ENCODE measurements at regions not wholly inside any gene's neighbourhood (a gene's known extent, or its start where the extent isn't known, plus 50 kb on each side); places are given as distances from the start of the nearest gene placed in this dataset.

DNA sequence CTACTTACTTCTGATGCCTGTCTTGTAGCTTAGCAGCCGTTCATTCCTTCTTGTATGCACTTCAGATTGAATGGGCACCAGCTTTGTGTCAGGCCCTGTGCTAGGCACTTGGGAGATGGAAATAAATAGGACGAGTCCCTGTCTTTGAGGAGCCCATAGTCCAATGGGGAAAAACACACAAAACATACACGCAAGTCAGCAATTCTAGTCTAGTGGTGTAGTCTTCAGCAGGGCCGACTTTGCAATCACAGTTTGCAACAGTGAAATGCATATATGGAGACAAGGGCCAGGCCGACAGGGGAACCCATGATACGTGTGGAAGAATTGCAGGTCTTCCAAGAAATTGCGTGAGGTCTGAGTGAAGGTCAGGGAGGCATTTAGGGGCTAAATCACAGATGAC lies 262.6 kb downstream of the MAF start:
- Histone ChIP-seq H3K36me3 (ENCODE audit: control insufficient read depth in 1 of 2, insufficient read depth in 2 of 2, low read length in 2 of 2) (no peaks in the 10 kb centered on the region), H3K9me3 (ENCODE audit: control insufficient read depth in 1 of 2, insufficient read depth in 1 of 2, low read depth in 1 of 2, low read length in 2 of 2) (peaks cover 14 to 42% of the 10 kb centered on the region in 2 experiments; a peak in 2 of 4 replicates), H3K27me3 (ENCODE audit: insufficient read depth, low read length) (no peaks in the 10 kb centered on the region), H2AFZ (ENCODE audit: low read depth, low read length, poor library complexity, severe bottlenecking) (no peak overlapping the region), H3K4me2 (ENCODE audit: low read length) (no peak overlapping the region), H3K4me3 (replicated peaks in 1 of 2; ENCODE audit: low read depth in 1 of 2, low read length in 2 of 2) (no peak overlapping the region), H3K9me2 (ENCODE audit: insufficient read depth) (no peaks in the 10 kb centered on the region), H3K9ac (ENCODE audit: low read length) (no peak overlapping the region), H3K27ac (ENCODE audit: low read depth, low read length) (no peak overlapping the region), H4K20me1 (ENCODE audit: insufficient read depth) (no peaks in the 10 kb centered on the region), H3K79me2 (ENCODE audit: insufficient read depth, low read length) (no peaks in the 10 kb centered on the region), H3K4me1 (ENCODE audit: control insufficient read depth in 1 of 2, insufficient read depth in 2 of 2, low read length in 2 of 2) (no peaks in the 10 kb centered on the region)
- ATAC-seq (no peak), DNase-seq (ENCODE audit: low read depth, low spot score) (no peak)
- ChIA-PET CTCF (no interaction called here), POLR2A (no interaction called here), RAD21 (ENCODE audit: low non-redundant PET in 1 of 2, low total read pairs in 2 of 2, uncharacterized antibody in 2 of 2, unreplicated experiment in 2 of 2) (no interaction called here)
- TF ChIP-seq FOSL1 (IDR thresholded peaks at IDR 0.05; ENCODE audit: low read depth) (no peak), TCF7L2 (IDR thresholded peaks at IDR 0.05; ENCODE audit: borderline replicate concordance, extremely low read depth, insufficient read depth, insufficient read length) (no peak), ELF1 (IDR thresholded peaks at IDR 0.05; ENCODE audit: borderline replicate concordance, low read depth) (no peak)
- TF ChIP-seq, protein P1, sequence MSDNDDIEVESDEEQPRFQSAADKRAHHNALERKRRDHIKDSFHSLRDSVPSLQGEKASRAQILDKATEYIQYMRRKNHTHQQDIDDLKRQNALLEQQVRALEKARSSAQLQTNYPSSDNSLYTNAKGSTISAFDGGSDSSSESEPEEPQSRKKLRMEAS (IDR thresholded peaks at IDR 0.05) = no peak
- intact Hi-C loops (cut with micrococcal nuclease) = no loop called here
- no TSS peak for BruUV-seq (replicated peaks)

DNA sequence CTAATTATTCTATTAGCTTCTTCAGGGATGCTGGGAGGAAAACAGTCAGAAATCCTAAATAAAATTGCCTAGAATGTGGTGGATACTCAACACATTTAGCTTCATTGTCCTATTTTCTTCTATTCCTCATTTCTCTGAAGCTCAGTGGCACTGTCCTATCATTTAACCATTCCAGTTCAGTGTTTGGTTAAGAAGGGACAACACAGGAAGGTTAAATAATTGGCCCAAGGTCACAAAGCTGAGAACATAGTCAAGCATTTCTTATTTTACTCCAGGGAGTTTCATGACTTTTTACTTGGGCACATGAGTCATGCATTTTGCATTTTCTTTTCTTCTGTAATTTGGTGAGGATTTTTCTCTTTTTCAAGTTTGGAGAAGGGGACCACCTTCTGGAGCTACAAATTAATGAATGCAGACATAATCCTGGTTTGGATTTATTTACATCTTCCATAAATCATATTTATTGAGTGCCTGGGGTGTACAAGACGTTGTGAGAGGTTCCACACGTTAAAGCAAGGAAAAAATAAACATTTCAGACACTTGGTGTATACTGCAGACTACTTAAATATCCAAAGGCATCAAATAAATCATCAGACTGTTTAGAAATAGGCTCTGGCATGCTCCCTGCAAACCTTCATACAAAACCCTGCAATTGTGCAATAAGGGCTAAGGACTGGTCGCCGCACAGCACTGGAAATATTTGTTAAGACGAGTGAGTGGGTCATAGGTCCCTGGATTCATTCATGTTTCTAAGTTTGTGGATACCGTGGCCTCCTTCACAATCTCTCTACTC lies 263.9 kb downstream of the MAF start:
- Histone ChIP-seq H3K9ac (ENCODE audit: low read length) (no peak overlapping the region), H3K4me3 (replicated peaks in 1 of 2; ENCODE audit: low read depth in 1 of 2, low read length in 2 of 2) (no peak overlapping the region), H4K20me1 (ENCODE audit: insufficient read depth) (no peaks in the 10 kb centered on the region), H3K27ac (ENCODE audit: low read depth, low read length) (no peak overlapping the region), H3K4me2 (ENCODE audit: low read length) (no peak overlapping the region), H3K79me2 (ENCODE audit: insufficient read depth, low read length) (no peaks in the 10 kb centered on the region), H3K9me3 (ENCODE audit: control insufficient read depth in 1 of 2, insufficient read depth in 1 of 2, low read depth in 1 of 2, low read length in 2 of 2) (peaks cover 22 to 50% of the 10 kb centered on the region in 2 experiments; a peak in 2 of 4 replicates), H3K9me2 (ENCODE audit: insufficient read depth) (no peaks in the 10 kb centered on the region), H3K4me1 (ENCODE audit: control insufficient read depth in 1 of 2, insufficient read depth in 2 of 2, low read length in 2 of 2) (no peaks in the 10 kb centered on the region), H3K27me3 (ENCODE audit: insufficient read depth, low read length) (no peaks in the 10 kb centered on the region), H2AFZ (ENCODE audit: low read depth, low read length, poor library complexity, severe bottlenecking) (no peak overlapping the region), H3K36me3 (ENCODE audit: control insufficient read depth in 1 of 2, insufficient read depth in 2 of 2, low read length in 2 of 2) (no peaks in the 10 kb centered on the region)
- ChIA-PET CTCF (no interaction called here), POLR2A (no interaction called here), RAD21 (ENCODE audit: low non-redundant PET in 1 of 2, low total read pairs in 2 of 2, uncharacterized antibody in 2 of 2, unreplicated experiment in 2 of 2) (no interaction called here)
- TF ChIP-seq POLR2AphosphoS5 (IDR thresholded peaks at IDR 0.05; ENCODE audit: low read depth, low read length) = no peak
- no peak for TF ChIP-seq CBX3 (IDR thresholded peaks at IDR 0.05; ENCODE audit: low read depth)
- no peak for TF ChIP-seq ZNF274 (IDR thresholded peaks at IDR 0.05; ENCODE audit: low read depth, low read length)
- TF ChIP-seq, protein P2, sequence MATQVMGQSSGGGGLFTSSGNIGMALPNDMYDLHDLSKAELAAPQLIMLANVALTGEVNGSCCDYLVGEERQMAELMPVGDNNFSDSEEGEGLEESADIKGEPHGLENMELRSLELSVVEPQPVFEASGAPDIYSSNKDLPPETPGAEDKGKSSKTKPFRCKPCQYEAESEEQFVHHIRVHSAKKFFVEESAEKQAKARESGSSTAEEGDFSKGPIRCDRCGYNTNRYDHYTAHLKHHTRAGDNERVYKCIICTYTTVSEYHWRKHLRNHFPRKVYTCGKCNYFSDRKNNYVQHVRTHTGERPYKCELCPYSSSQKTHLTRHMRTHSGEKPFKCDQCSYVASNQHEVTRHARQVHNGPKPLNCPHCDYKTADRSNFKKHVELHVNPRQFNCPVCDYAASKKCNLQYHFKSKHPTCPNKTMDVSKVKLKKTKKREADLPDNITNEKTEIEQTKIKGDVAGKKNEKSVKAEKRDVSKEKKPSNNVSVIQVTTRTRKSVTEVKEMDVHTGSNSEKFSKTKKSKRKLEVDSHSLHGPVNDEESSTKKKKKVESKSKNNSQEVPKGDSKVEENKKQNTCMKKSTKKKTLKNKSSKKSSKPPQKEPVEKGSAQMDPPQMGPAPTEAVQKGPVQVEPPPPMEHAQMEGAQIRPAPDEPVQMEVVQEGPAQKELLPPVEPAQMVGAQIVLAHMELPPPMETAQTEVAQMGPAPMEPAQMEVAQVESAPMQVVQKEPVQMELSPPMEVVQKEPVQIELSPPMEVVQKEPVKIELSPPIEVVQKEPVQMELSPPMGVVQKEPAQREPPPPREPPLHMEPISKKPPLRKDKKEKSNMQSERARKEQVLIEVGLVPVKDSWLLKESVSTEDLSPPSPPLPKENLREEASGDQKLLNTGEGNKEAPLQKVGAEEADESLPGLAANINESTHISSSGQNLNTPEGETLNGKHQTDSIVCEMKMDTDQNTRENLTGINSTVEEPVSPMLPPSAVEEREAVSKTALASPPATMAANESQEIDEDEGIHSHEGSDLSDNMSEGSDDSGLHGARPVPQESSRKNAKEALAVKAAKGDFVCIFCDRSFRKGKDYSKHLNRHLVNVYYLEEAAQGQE (IDR thresholded peaks at IDR 0.05; ENCODE audit: low read depth) = no peak
- TF ChIP-seq, protein P3, sequence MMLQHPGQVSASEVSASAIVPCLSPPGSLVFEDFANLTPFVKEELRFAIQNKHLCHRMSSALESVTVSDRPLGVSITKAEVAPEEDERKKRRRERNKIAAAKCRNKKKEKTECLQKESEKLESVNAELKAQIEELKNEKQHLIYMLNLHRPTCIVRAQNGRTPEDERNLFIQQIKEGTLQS (IDR thresholded peaks at IDR 0.05) = no peak
- TF ChIP-seq SRF (IDR thresholded peaks at IDR 0.05; ENCODE audit: low read depth) = no peak
- no peak for TF ChIP-seq CEBPB (IDR thresholded peaks at IDR 0.05; ENCODE audit: low read depth)
- TF ChIP-seq YY1 (IDR thresholded peaks at IDR 0.05; ENCODE audit: extremely low read depth, insufficient replicate concordance, low read depth, low read length) = no peak
- TF ChIP-seq ZFX (IDR thresholded peaks at IDR 0.05) = no peak
- TF ChIP-seq SP1 (IDR thresholded peaks at IDR 0.05; ENCODE audit: low read depth) = no peak
- TF ChIP-seq EZH2phosphoT487 (IDR thresholded peaks at IDR 0.05; ENCODE audit: borderline replicate concordance) = no peak
- no peak for TF ChIP-seq EZH2 (IDR thresholded peaks at IDR 0.05)
- TF ChIP-seq POLR2A (IDR thresholded peaks at IDR 0.05; ENCODE audit: borderline replicate concordance, extremely low read depth, insufficient read depth, insufficient read length) = no peak
- TF ChIP-seq JUND (IDR thresholded peaks at IDR 0.05) = no peak
- DNase-seq (ENCODE audit: low read depth, low spot score) (no peak), ATAC-seq (no peak)
- intact Hi-C loops (cut with micrococcal nuclease) = no loop called here
- no TSS peak for BruUV-seq (replicated peaks)
